ENCODE measurements at regions not wholly inside any gene's neighbourhood (a gene's known extent, or its start where the extent isn't known, plus 50 kb on each side); places are given as distances from the start of the nearest gene placed in this dataset.
A peak's percentile ranks its signal among the peaks of the same experiment; 100 is the strongest.
"Not testable (repeated sequence)": the region's sequence is repeated elsewhere in the genome, so short reads cannot be mapped to it uniquely, and the experiment has no call there.

DNA sequence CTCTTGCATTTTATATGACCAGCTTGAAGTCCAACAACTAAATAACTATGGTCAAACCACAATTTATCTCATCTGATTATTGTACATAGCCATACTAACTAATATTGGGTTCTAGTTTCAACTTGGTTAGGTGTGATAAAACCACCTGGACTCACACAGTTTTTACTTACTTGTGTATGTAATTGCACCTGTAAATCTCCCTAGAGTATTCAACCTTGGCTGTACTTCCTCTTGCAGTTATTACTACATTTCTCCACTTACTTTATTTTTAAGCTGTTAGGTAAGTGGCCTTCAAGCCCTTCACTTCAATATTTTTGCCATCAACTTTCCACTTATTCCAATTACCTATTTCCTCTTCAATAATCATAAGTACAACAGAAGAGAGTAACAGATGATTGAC is 115.8 kb upstream of the ANKRD50 start:
- DNase-seq (ENCODE audit: low read depth, low spot score), result no peak

DNA sequence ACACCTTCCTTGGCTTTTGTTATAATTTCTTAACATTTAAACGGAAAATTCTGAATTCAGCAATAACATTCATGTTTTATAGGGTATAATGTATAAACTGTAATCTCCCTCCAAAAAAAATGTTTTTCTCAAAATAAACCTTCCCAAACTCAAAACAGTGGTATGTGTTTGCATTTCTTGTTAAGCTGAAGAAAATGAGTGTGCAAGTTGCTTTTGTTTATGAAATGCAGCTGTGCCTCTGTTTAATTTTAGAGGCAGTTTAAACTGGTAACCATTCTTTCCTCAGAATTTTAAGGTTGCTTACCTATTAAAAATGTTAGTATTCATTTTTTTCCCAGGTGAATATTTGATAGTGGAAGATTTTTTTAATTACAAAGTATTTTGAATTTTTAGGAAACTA is 105.0 kb upstream of the ANKRD50 start:
- no peak for DNase-seq (ENCODE audit: low read depth, low spot score)

- DNase-seq (ENCODE audit: low read depth, low spot score), result not testable (repeated sequence)
These were observed 99.7 kb upstream of the ANKRD50 start for GRCh38 chr4:124812203-124812602.

- no peak for DNase-seq (ENCODE audit: low read depth, low spot score)
These were observed 98.3 kb upstream of the ANKRD50 start for GRCh38 chr4:124810827-124811226.

- DNase-seq (ENCODE audit: low read depth, low spot score), result no peak
These were observed 94.9 kb upstream of the ANKRD50 start for GRCh38 chr4:124807421-124807820.

- DNase-seq (ENCODE audit: low read depth, low spot score), result no peak
These were observed 93.9 kb upstream of the ANKRD50 start for GRCh38 chr4:124806403-124806802.

GRCh38 chr4:124804584-124804983 is 92.1 kb upstream of the ANKRD50 start:
- no peak for DNase-seq (ENCODE audit: low read depth, low spot score)

DNA sequence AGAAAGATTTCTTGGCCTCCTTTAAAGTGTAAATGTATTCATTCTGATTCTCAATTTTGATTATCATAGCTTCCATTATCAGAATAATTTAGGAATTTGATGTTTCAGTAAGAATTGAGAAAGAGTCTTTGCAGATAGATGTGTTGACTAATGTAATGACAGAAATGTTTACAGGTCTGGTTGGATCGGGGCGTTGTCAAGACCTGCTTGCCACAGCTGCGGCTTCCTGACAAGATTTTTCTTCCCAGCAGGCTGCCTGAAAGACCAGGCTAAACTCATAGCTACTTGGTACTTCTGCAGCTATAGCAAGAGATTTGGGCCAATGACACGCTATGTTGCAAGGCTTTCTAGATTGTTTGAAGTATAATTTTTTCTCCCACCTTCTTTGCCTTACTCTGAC is 91.5 kb upstream of the ANKRD50 start:
- no peak for DNase-seq (ENCODE audit: low read depth, low spot score)

DNA sequence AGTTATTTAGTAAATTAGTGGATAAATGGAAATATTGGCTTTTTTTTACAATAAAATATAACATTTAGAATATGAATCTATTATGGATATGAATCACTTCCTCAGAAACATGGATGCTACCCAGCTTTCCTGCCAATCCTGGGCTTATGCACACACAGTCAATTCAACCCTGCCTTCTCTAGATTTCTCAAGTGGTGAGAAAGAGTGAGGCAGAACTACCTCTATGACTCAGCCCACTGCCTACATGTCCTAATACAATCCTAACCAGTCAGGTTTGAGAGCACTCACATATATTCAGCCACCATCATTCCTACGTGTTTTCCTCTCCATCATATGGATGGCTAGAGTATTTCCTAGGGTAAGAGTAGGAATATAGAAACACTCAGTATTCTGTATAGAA is 91.1 kb upstream of the ANKRD50 start:
- peak; percentile 22 for DNase-seq (ENCODE audit: low read depth, low spot score)

DNA sequence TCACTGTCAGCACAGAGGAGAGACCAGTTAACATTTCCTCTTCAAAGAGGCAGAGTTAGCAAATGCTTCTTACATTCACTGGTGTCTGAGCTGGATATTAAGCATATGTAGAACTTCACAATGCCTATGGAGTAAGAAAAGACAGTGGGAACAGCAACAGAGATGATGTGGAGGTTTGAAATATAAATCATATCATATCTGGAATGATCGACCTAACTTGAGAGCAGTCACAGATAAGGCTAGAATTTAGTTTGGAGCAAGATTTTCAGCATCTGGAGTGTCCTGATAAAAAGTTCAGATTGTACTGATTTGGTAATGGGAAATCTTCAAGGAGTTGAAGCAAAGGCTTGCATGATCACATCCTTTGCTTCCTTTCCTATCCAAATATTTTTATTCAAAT is 90.5 kb upstream of the ANKRD50 start:
- no peak for DNase-seq (ENCODE audit: low read depth, low spot score)

- no peak for DNase-seq (ENCODE audit: low read depth, low spot score)
These were observed 84.7 kb upstream of the ANKRD50 start for GRCh38 chr4:124797223-124797622.

DNA sequence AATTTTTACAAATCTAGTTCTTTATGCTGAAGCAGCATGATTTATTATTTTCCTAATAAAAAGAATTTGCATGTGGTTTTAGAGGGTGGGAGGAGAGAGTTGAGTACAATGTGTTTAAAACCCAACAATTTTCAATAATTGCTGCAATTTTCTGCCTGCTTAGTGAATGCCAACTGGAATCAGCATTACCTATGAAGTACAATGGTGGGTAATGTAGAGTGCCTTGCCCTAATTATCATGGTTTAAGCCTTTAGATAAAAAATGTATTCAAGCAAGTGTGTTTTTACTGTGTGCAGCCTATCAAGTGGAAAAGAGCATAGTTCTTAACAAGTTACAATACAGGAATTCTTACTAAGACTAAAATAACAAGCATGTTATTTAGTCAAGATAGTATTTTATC is 77.9 kb upstream of the ANKRD50 start:
- no peak for DNase-seq (ENCODE audit: low read depth, low spot score)

- DNase-seq (ENCODE audit: low read depth, low spot score), result no peak
These were observed 74.1 kb upstream of the ANKRD50 start for GRCh38 chr4:124786634-124787033.

DNA sequence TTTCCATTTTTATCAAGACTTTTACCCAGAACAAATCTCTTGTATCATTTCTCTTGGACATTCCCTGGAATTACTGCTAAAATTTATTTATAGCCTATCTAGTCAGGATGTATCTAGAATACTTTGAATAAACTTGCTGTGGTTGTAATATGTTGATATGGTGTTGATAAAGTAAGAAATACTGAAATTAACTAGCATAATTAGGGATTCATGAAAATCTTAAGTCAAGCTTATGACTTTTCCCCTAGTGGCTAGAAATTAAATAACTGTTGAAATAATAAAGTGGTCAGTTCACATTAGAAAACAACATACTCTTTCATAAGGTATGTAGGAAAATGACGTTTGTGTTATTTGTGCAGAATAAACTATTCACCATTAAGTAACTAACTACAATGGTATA is 73.1 kb upstream of the ANKRD50 start:
- DNase-seq (ENCODE audit: low read depth, low spot score), result no peak

DNA sequence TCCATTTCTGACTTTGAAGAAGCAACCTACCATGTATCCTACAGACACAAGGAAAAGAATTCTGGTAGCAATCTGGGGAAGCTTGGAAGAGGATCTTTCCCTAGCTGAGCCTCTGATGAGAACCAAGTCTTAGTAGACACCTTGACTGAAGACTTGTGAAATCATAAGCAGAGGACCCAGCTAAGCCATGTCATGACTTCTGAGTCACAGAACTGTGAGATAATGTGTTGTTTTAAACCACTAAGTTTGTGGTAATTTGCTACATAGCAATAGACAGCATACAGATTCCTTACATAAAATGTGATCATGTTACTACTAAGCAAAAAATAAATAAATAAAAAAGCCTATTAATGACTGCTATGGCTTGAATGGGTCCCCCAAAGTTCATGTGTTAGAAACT is 71.3 kb upstream of the ANKRD50 start:
- DNase-seq (ENCODE audit: low read depth, low spot score), result no peak

DNA sequence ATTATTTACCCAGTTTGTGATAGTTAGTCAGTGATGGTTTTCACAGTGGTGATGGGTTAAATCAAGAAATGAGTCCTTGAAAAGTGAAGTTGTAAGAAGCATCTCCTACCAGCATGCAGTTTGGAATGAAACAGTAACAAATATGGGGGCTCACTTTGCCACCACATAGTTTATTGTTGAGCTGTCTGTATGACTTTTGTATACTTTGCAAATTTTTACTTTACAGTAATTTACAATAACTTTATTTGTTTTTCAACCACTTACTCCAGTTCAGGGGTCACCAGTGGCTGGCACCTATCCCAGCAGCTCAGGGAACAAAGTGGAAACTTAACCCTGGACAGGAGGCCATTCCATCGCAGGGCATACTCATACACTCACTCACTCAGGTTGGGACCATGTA is 64.5 kb upstream of the ANKRD50 start:
- no peak for DNase-seq (ENCODE audit: low read depth, low spot score)

- no peak for DNase-seq (ENCODE audit: low read depth, low spot score)
These were observed 56.2 kb upstream of the ANKRD50 start for GRCh38 chr4:124768596-124769365.

- DNase-seq (ENCODE audit: low read depth, low spot score), result no peak
These were observed 50.4 kb upstream of the ANKRD50 start for GRCh38 chr4:124762956-124763355.

Data from pulmonary artery endothelial cell (primary cell).